HEK293T (cell line): ENCODE measurements at regions not wholly inside any gene's neighbourhood (a gene's known extent, or its start where the extent isn't known, plus 50 kb on each side); places are given as distances from the start of the nearest gene placed in this dataset.
"Not testable (repeated sequence)": the region's sequence is repeated elsewhere in the genome, so short reads cannot be mapped to it uniquely, and the experiment has no call there.

Source experiments
- FOXM1 ChIP-seq: fragments of 450-650 bp; IDR thresholded peaks from 2 replicates; pipeline ENCODE4 v1.6.1; 2017; ENCODE audit warnings: mild to moderate bottlenecking, borderline replicate concordance
- HDGF ChIP-seq: fragments of 450-650 bp; IDR thresholded peaks from 2 replicates; pipeline ENCODE4 v1.6.1; 2017; ENCODE audit warnings: antibody characterized with exemption, borderline replicate concordance
- SP1 ChIP-seq: fragments of 450-650 bp; IDR thresholded peaks from 2 replicates; pipeline ENCODE4 v1.6.1; 2017

- TF ChIP-seq HDGF, SP1, FOXM1: not testable (repeated sequence)
Observed at GRCh38 chr3:180448407-180448806, 153.6 kb upstream of the TTC14 start.
